ENCODE measurements at regions not wholly inside any gene's neighbourhood (a gene's known extent, or its start where the extent isn't known, plus 50 kb on each side); places are given as distances from the start of the nearest gene placed in this dataset.

- TF ChIP-seq POLR2AphosphoS5 (IDR thresholded peaks at IDR 0.05; ENCODE audit: low read depth) = no peak
- no peak for TF ChIP-seq CTCF (IDR thresholded peaks at IDR 0.05; ENCODE audit: insufficient read depth, low read length)
- TF ChIP-seq GABPA (IDR thresholded peaks at IDR 0.05; ENCODE audit: low read depth) = no peak
These were observed 152.7 kb upstream of the RMST start for GRCh38 chr12:97309921-97310320.
